SW 1271 (cell line): ENCODE measurements at regions not wholly inside any gene's neighbourhood (a gene's known extent, or its start where the extent isn't known, plus 50 kb on each side); places are given as distances from the start of the nearest gene placed in this dataset.
"Not testable (repeated sequence)": the region's sequence is repeated elsewhere in the genome, so short reads cannot be mapped to it uniquely, and the experiment has no call there.

Experiments used
- DNase-seq, 2 experiments: peaks; one replicate each; lab custom pipeline; 2025; lab: John Stamatoyannopoulos, UW

- no peak for DNase-seq
Measured at GRCh38 chr18:41134426-41134825, 820.6 kb upstream of the PIK3C3 start.

- DNase-seq: no peak
Measured at GRCh38 chr18:41131050-41131449, 824.0 kb upstream of the PIK3C3 start.

- no peak for DNase-seq
Measured at GRCh38 chr18:41128545-41128944, 826.5 kb upstream of the PIK3C3 start.

- no peak for DNase-seq
Measured at GRCh38 chr18:41128126-41128525, 826.9 kb upstream of the PIK3C3 start.

- DNase-seq: peak in 1 of 2 experiments; percentile 30
Measured at GRCh38 chr18:41126541-41127235, 828.3 kb upstream of the PIK3C3 start.

GRCh38 chr18:41121116-41121826, 833.8 kb upstream of the PIK3C3 start:
- DNase-seq: no peak

GRCh38 chr18:41119031-41119430, 836.0 kb upstream of the PIK3C3 start:
- DNase-seq: no peak

GRCh38 chr18:41113885-41114482, 841.0 kb upstream of the PIK3C3 start:
- DNase-seq: no peak

- no peak for DNase-seq
Measured at GRCh38 chr18:41099451-41099850, 855.6 kb upstream of the PIK3C3 start.

- DNase-seq: no peak
Measured at GRCh38 chr18:41096504-41096903, 858.5 kb upstream of the PIK3C3 start.

- DNase-seq: no peak
Measured at GRCh38 chr18:41077076-41077475, 878.0 kb upstream of the PIK3C3 start.

- DNase-seq: peak in 1 of 2 experiments; percentile 16
Measured at GRCh38 chr18:41075212-41075611, 879.8 kb upstream of the PIK3C3 start.

- DNase-seq: peak in 1 of 2 experiments; percentile 10
Measured at GRCh38 chr18:41073372-41073954, 881.6 kb upstream of the PIK3C3 start.

GRCh38 chr18:41072946-41073345, 882.1 kb upstream of the PIK3C3 start:
- DNase-seq: no peak

- no peak for DNase-seq
Measured at GRCh38 chr18:41071826-41072225, 883.2 kb upstream of the PIK3C3 start.

- no peak for DNase-seq
Measured at GRCh38 chr18:41069167-41069566, 885.9 kb upstream of the PIK3C3 start.

- no peak for DNase-seq
Measured at GRCh38 chr18:41064916-41065315, 890.1 kb upstream of the PIK3C3 start.

- no peak for DNase-seq
Measured at GRCh38 chr18:41060967-41061366, 894.1 kb upstream of the PIK3C3 start.

GRCh38 chr18:41059126-41059415, 896.0 kb upstream of the PIK3C3 start:
- DNase-seq: no peak

- no peak for DNase-seq
Measured at GRCh38 chr18:41058351-41059125, 896.5 kb upstream of the PIK3C3 start.

GRCh38 chr18:41052625-41053024, 902.4 kb upstream of the PIK3C3 start:
- no peak for DNase-seq

- not testable (repeated sequence) for DNase-seq
Measured at GRCh38 chr18:41046250-41046649, 908.8 kb upstream of the PIK3C3 start.
